ENCODE measurements at regions not wholly inside any gene's neighbourhood (a gene's known extent, or its start where the extent isn't known, plus 50 kb on each side); places are given as distances from the start of the nearest gene placed in this dataset.

GRCh38 chr10:71911296-71911953, 52.8 kb upstream of the CHST3 start:
- no peaks in the 10 kb centered on the region for H3K79me1 ChIP-seq (ENCODE audit: low read depth, low read length)
- H4K91ac ChIP-seq (replicated peaks; ENCODE audit: insufficient read length, low read length) = no peak overlapping the region
- no peak overlapping the region for H4K8ac ChIP-seq (ENCODE audit: extremely low read depth, insufficient read depth, low read length)
- H2AFZ ChIP-seq (ENCODE audit: low read length) = peak overlapping the region; percentile 96
- H4K5ac ChIP-seq (ENCODE audit: insufficient read length, low read depth, low read length) = no peak overlapping the region
- H2AK5ac ChIP-seq (ENCODE audit: low read depth, low read length) = no peak overlapping the region
- no peaks in the 10 kb centered on the region for H3K36me3 ChIP-seq (ENCODE audit: control insufficient read depth in 2 of 4, insufficient read depth in 4 of 4, low read length in 3 of 4)
- H2BK12ac ChIP-seq (ENCODE audit: low read depth, low read length) = no peak overlapping the region
- no peaks in the 10 kb centered on the region for H3K27me3 ChIP-seq (replicated peaks in 1 of 4; ENCODE audit: control insufficient read depth in 3 of 4, extremely low read depth in 1 of 4, insufficient read depth in 3 of 4, low read length in 3 of 4)
- H3K18ac ChIP-seq (ENCODE audit: extremely low read depth, low read length) = no peak overlapping the region
- H2BK15ac ChIP-seq (ENCODE audit: low read length) = no peak overlapping the region
- no peak overlapping the region for H2BK5ac ChIP-seq (ENCODE audit: low read depth, low read length)
- no peak overlapping the region for H2BK120ac ChIP-seq (replicated peaks; ENCODE audit: low read depth, low read length)
- ChIA-PET CTCF (ENCODE audit: partially characterized antibody) (interaction anchor here (1.3 kb wide), 1 partner anchor 137 kb away, joined by 3 read pairs; no protein-coding TSS in a partner anchor), POLR2A (ENCODE audit: partially characterized antibody) (no interaction called here)
- TF ChIP-seq CHD2 (IDR thresholded peaks at IDR 0.05; ENCODE audit: low read length) (no peak), SP1 (IDR thresholded peaks at IDR 0.05; ENCODE audit: low read depth, low read length) (no peak), SIRT6 (IDR thresholded peaks at IDR 0.05; ENCODE audit: low read length) (no peak)
- no peaks in the 10 kb centered on the region for H4K20me1 ChIP-seq (replicated peaks in 1 of 2; ENCODE audit: control insufficient read depth in 1 of 2, insufficient read depth in 2 of 2, low read length in 2 of 2)
- H3K9ac ChIP-seq (replicated peaks in 1 of 4; ENCODE audit: extremely low read depth in 1 of 4, low read depth in 3 of 4, low read length in 3 of 4) = no peak overlapping the region
- no peak overlapping the region for H3K14ac ChIP-seq (ENCODE audit: insufficient read length)
- no peak overlapping the region for H3K56ac ChIP-seq (replicated peaks; ENCODE audit: insufficient read length, low read depth, low read length)
- no peaks in the 10 kb centered on the region for H3K79me2 ChIP-seq (ENCODE audit: control insufficient read depth in 1 of 2, insufficient read depth in 2 of 2, low read length in 2 of 2)
- H3K4ac ChIP-seq (replicated peaks; ENCODE audit: insufficient read length, low read depth, low read length) = no peak overlapping the region
- H3K9me3 ChIP-seq (ENCODE audit: insufficient read depth in 2 of 2, low read depth in 1 of 2, low read length in 1 of 2) = no peaks in the 10 kb centered on the region
- DNase-seq (ENCODE audit: low read depth in 1 of 2, low spot score in 2 of 2) (no peak), FAIRE-seq (no peak)
- H2BK20ac ChIP-seq (ENCODE audit: low read length) = no peak overlapping the region
- H3K23me2 ChIP-seq (ENCODE audit: low read depth, low read length) = 0 out of 2 replicates have a peak, but pooled peaks cover 2% of the 10 kb centered on the region
- H3K4me3 ChIP-seq (ENCODE audit: extremely low read depth in 1 of 4, insufficient read depth in 2 of 4, low read depth in 3 of 4, low read length in 4 of 4) = no peak overlapping the region
- WGBS, 2 experiments (ENCODE audit: extremely low coverage in 1 of 2, insufficient coverage in 1 of 2, insufficient read length in 1 of 2, insufficient replicate concordance in 2 of 2, low coverage in 1 of 2, low lambda C conversion rate in 2 of 2, missing lambda C conversion rate in 1 of 2) = 81% methylated on average over 5 of the region's 10 CpGs; no CpG with 5 or more reads in 1 of the 2 experiments
- H3K4me1 ChIP-seq (replicated peaks in 1 of 4; ENCODE audit: control insufficient read depth in 3 of 4, insufficient read depth in 4 of 4, low read length in 3 of 4) = no peaks in the 10 kb centered on the region
- no peak overlapping the region for H3K4me2 ChIP-seq (ENCODE audit: insufficient read depth in 1 of 2, low read depth in 2 of 2, low read length in 2 of 2)
- H3K23ac ChIP-seq (ENCODE audit: insufficient read length) = no peak overlapping the region
- no peak overlapping the region for H3K27ac ChIP-seq (ENCODE audit: low read depth, low read length)

Measured in H1 (cell line).